GM18508 (cell line): ENCODE measurements at regions not wholly inside any gene's neighbourhood (a gene's known extent, or its start where the extent isn't known, plus 50 kb on each side); places are given as distances from the start of the nearest gene placed in this dataset.

Experiments used
- ATAC-seq: cut with Tn5 transposase; IDR thresholded peaks from one replicate; pipeline ENCODE4 v1.9.1; 2021; ENCODE audit warnings: moderate number of reproducible peaks; ENCODE audit not compliant: insufficient read depth, unreplicated experiment

DNA sequence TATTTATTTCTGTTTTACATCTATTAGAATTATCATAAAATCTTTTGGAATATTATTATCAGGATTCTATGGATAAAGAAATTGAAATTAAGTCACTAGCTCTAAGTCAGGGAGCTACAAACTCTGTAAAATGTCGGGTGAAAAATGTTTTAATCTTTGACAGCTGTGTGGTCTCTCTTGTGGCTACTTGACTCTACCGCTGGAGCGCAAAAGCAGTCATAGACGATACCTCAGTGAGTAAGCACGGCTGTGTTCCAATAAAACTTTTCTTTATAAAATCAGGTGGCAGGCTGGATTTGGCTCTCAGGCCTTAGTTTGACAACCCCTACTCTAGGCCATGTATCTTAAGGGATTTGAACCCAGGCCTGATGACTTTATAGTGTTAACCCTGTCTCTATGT is 88.5 kb upstream of the PFN2 start:
- no peak for ATAC-seq

DNA sequence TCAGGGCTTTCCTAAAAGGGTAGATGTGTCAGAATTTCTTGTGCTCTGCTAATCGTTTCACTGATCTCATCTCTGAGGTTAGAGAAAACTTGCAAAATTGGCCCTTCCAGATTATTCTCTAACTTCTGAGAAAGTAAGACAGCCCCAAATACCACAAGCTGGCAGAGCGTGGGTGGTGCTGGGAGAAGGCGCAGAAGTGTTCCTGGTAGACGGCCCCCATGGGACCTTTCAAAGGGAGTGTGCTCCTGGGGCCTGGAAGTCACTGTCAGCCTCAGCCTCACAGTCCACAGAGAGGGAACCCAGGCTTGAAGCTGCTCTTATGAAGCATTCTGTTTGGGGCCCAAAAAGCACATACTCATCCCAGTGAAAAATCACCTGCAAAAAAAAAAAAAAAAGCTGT is 86.5 kb upstream of the PFN2 start:
- no peak for ATAC-seq

DNA sequence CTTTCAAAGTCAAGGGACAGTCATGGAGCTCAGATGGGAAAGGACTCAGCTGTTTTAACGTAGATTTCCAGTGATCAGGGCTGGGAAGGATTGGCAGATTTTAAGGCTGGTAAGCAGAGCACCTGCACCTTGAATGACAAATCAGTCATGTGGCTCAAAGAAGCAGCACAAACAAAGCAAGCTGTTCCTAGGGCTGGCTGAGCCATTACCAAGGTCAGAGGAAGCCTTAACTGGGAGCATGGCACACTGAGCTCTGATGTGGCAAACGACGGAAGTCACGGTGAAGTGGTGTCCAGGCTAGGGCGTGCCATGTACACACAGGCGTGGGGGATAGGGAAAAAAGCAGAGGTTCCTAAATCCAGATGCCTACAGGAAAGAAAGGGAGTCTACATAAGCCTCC is 84.6 kb upstream of the PFN2 start:
- ATAC-seq: no peak

DNA sequence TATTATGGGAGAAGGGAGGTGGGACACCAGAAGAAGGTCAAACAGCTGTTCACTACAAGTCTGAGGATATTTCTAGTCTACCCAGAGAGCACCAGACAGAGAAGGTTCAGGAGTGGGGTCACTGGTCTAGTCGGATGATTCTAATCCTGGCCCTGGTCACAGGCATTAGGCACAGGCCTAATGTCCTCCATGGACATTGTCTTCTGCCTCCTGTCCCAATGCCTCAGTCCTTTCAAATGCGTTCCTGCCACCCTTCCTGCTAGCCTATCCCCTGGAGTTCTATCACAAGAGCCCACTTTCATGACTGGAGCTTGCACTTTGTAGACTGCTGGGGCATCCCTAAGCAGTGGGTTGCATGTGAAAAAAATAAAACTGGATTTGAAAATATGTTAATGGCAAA is 83.9 kb upstream of the PFN2 start:
- ATAC-seq: no peak

DNA sequence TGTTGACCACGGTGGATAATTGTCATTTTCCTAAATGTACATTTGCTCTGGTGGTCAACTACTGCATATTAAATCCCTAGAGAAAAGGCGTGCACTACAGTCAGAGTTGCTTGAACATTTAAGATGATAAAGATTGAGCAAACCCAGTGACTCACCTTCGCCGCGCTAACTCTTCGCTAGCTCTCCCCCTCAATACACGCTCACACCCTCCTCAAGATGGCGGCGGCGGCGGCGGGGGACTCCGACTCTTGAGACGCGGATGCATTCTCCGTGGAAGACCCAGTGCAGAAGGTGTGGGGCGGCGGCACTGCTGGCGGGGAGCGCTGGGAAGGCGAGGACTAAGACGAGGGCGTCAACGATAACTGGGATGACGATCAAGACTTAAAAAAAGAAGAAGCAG is 79.8 kb upstream of the PFN2 start:
- ATAC-seq: no peak

DNA sequence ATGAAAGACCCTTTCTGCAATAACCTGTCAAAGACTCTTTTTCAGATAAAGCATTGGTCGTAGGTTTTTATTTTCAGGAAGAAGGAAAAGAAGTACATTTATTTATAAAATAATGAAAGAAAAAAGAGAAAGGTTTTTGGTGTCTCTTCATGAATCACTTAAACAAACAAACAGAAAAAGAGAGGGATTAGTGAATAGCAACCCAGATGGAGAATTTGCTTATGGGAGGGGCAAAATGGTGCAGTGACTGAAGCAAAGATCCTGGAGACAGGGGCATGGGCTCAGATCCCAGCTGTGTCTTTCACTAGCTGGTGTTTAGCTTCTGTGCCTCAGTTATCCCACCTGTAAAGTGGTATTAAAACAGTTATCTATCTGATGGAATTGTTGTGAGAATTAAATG is 78.6 kb upstream of the PFN2 start:
- no peak for ATAC-seq

DNA sequence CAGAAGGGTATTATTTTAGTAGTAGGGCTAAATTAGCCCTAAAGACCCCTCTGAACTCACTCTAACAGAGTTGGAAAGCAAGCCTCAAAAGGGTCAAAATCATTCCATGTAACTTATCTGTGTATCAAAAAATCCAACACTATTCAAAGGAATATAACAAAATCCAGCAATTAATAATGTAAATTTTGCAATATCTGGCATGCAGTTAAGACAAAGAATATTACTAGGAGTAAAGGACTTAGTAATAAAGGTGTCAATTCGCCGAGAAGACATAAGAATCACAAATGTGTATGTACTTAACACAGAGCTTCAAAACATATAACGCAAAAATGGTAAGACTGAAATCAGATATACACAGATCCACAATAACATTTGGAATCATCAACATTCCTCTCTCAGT is 71.2 kb upstream of the PFN2 start:
- no peak for ATAC-seq

DNA sequence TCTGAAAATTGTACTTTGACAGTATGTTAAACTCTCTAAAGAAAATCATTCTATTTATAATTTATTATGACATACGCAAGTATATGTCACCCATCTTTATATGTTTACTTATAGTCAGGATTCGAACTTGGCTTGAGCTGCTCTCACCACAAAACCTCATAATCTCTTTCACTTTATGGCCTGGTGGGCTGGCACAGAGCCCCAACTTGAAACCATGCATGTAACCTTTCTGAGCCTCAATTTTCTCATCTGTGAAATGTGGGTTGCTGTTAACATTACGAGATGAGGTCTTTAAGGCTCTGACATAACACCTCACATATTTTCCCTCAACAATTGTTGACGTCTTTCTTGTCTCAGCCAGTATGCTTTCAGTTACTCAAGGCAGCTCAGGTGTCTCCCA is 69.4 kb upstream of the PFN2 start:
- no peak for ATAC-seq

DNA sequence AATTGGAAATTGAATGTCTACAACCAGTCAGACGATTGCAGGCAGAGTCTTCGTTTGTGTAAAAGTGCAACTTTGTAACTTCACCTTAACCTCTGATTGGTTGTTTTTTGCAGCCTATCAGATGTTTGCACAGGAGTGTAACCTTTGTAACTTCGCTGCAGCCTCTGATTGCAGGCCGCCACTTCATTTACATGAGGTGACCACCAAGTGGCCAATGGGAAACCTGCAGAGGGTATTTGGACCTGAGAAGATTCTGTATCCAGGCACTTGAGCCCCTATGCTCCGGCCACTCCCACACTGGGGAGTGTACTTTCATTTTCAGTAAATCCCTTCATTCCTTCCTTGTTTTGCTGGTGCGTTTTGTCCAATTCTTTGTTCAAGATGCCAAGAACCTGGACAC is 68.1 kb upstream of the PFN2 start:
- ATAC-seq: no peak

DNA sequence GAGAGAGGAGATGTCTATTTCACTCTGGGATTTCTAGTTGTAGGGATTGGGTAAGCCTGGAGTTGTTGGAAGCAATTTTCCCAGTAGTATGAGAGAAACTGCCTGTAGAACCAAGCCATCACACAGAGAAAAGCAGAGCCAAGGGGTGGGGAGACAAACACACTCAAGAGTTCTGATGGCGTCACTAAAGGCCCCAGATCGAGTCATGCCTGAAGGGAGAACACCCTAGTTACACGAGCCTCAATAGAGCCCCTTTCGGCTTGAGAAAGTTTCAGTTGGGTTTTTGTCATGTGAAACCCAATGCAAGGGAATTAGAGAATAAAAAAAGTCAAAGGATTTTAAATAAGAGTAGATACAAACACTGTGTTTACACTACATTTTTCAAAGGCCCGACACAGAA is 66.1 kb upstream of the PFN2 start:
- ATAC-seq: no peak

DNA sequence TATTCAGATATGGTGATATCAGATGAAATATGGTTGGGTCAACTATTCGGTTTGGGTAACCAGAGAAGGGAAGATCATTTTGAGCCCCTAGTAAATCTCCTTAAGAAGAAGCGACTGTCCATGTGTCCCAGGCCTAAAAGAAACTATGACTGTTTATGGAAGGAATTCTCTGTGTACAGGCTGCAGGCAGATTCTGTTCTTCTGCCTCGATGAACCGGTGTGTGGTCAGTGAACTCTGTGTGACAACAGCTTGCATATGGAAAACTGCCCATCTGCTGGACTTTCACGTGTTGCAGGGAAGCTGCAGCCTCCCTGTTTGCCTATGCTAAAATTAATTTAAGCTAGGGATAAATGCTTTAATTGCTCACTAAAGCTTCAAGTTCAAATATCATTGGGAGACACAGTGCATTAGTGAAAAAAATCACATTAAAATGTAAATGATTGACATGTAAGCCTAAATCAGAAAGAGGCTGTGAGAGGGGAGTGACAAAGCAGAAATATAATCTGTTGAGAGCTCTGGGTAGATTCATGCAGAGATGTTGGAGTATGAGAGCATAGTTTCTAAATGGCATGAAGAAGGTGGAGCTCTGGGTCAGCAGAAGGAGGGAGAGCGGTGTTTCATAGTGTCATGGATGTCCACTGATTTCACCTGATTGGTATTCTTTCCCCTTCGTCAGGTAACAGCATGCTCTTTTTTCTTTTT is 65.4 kb upstream of the PFN2 start:
- no peak for ATAC-seq

DNA sequence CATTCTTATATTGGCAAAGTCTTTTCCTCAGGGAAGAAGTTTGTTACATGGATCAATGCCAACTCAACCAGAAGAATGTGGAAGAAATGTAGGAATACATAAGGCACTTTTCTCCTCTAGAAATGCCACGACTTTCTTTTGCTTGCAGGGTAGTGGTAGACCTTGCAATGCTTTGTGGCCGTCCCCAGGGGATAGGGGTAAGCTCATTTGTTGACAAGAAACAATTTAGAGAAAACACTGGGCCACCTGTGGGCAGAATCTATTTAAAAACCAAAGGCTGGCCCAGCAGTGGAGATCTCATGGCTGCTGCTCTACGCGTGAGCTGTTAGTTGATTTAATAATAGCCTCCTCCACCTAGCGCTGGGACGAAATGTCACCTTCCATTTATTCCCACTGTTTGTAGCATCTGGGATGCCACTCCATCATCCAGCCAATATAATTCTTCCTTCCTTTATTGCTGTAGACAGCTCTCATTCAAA is 64.6 kb upstream of the PFN2 start:
- no peak for ATAC-seq

DNA sequence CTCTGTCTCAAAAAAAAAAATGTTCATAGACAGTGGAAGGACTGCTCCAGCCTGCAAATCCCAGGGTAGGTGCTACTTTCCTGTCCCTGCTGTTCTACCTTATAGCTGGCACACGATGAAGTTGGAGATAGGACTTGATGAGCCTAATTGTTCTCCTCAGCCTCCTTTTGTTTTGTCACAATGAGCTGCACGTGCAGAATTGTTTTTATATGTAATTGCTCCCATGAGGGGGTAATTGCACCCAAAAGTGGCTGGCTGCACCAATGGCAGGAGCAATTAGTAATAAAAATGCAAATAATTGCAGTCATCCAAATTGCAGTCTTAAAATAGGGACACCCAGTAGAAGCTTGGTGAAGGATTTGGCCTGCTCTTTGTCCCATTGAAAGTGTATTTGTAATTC is 63.0 kb upstream of the PFN2 start:
- ATAC-seq: no peak

DNA sequence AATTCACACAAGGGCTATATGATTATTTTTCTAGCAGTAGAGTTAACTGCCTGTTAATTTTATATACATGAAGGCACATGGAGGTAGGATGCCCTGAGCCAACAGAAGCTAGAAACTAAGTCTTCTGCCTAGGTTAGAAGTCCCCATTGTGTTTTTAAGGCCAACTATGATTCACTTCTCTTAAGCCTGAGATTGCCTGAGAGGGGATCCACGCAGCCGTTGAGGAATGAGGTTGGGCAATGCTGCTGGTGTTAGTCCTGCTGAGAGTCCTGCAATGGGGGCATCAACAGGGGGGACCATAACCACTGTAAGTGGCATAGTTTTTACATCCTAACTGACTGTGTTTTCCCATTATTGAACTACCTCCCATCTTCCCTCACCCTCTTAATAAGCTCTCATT is 60.1 kb upstream of the PFN2 start:
- ATAC-seq: no peak

DNA sequence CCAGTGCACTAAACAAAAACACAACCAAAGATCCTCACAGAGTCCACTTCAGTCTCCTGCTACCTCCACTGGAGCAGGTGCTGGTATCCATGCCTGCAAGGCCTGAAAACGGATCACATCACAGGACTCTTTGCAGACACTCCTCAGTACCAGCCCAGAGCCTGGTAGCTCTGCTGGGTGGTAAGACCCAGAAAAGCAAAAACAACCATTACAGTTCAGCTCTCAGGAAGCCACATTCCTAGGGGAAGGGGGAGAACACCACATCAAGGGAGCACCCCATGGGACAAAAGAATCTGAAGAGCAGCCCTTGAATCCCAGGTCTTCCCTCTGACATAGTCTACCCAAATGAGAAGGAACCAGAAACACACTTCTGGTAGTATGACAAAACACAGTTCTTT is 52.5 kb upstream of the PFN2 start:
- ATAC-seq: peak; percentile 15

DNA sequence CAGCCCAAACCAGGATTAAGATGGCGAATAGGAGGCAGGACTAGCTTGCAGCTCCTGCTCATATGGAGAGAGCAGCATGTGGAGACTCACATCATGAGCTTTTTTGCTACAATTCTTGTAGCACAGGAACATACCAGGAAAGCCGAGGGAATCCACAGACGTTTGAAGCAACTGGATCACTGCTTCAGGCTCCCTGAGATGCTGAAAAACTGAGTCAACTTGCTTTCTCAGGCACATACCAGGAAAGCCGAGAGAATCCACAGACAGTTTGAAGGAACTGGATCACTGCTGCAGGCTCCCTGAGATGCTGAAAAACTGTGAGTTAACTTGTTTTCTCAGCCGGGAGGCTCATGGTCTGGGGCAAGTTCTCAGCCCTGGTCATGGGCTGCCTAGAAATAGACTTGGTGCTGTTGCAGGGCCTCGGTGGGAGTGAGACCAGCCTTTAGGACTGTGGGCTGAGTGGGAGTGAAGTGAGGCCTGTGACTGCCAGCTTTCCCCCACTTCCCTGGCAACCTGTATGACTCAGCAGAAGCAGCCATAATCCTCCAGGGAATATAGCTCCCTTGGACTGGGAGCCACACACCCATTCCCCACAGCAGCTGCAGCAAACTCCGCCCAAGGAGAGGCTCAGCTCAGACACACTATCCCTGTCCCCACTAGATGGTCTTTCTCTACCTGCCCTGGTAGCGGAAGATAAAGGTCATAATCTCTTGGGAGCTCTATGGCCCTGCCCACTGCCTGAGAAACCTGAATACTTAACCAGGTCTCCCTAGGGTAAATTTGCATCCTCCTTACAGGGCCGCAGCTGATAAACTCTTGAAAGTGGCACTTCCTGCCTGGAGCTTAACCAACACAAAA is 51.9 kb upstream of the PFN2 start:
- peak; percentile 69 for ATAC-seq

DNA sequence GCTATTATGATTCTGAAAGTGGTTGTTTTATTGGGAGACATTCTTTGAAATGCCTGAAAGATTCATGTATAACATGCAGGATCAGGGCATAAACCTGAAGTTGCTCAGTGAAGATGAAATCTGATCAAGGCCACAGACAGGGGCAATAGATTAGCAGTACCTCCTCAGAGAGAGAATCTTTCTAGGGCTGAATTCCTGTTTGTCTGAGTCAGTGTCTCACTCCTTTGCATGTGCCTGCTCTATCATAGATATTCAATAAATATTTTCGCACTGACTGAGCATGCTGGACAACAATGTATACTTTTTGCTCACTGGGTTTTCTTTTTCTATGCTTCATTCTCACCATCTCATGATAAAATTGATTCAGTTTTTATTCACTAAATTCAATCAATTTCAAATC is 49.8 kb upstream of the PFN2 start:
- ATAC-seq: no peak
